Nephron (organoid): ENCODE measurements at regions not wholly inside any gene's neighbourhood (a gene's known extent, or its start where the extent isn't known, plus 50 kb on each side); places are given as distances from the start of the nearest gene placed in this dataset.

Source experiments
- H3K27ac Mint-ChIP-seq, 3 experiments: 2 replicates each; pipeline ENCODE4 v1.8.0; 2020; ENCODE audit warnings: mixed read lengths in 3 of 3, mild to moderate bottlenecking in 2 of 3, moderate library complexity in 1 of 3
- H3K27me3 Mint-ChIP-seq: 2 replicates; pipeline ENCODE4 v1.8.0; 2021; ENCODE audit warnings: low read depth, mild to moderate bottlenecking, moderate library complexity, mixed read lengths
- H3K36me3 Mint-ChIP-seq: 2 replicates; pipeline ENCODE4 v1.8.0; 2020; ENCODE audit warnings: low read depth, mixed read lengths
- H3K4me1 Mint-ChIP-seq: 2 replicates; pipeline ENCODE4 v1.8.0; 2020; ENCODE audit warnings: mixed read lengths
- H3K4me3 Mint-ChIP-seq, 3 experiments: 2 replicates each; pipeline ENCODE4 v1.8.0; 2020; ENCODE audit warnings: mild to moderate bottlenecking in 3 of 3, mixed read lengths in 3 of 3, moderate library complexity in 2 of 3
- H3K9me3 Mint-ChIP-seq: 2 replicates; pipeline ENCODE4 v1.8.0; 2020; ENCODE audit warnings: mixed read lengths
- CTCF ChIP-seq, 3 experiments: fragments of 200-600 bp; sonication (generic); IDR thresholded peaks; one replicate each; pipeline ENCODE4 v1.5.0; 2021; ENCODE audit warnings: antibody characterized with exemption in 3 of 3; ENCODE audit not compliant: unreplicated experiment in 3 of 3

GRCh38 chr10:21097926-21098355 is 200.8 kb upstream of the NEBL start:
- Mint-ChIP-seq H3K27me3 (no peaks in the 10 kb centered on the region), H3K27ac (no peak overlapping the region), H3K4me3 (no peak overlapping the region), H3K9me3 (no peaks in the 10 kb centered on the region), H3K4me1 (peaks cover 17% of the 10 kb centered on the region), H3K36me3 (no peaks in the 10 kb centered on the region)
- TF ChIP-seq CTCF (IDR thresholded peaks at IDR 0.05; ENCODE audit: unreplicated experiment in 3 of 3), result no peak

- H3K4me3 Mint-ChIP-seq, result no peak overlapping the region
- H3K27ac Mint-ChIP-seq, result no peak overlapping the region
Observed at GRCh38 chr10:21095494-21096055, 198.5 kb upstream of the NEBL start.

GRCh38 chr10:21095073-21095472 is 198.0 kb upstream of the NEBL start:
- Mint-ChIP-seq H3K4me3 (no peak overlapping the region), H3K4me1 (peaks cover 8% of the 10 kb centered on the region), H3K9me3 (no peaks in the 10 kb centered on the region), H3K27ac (no peak overlapping the region), H3K27me3 (no peaks in the 10 kb centered on the region), H3K36me3 (no peaks in the 10 kb centered on the region)
- TF ChIP-seq CTCF (IDR thresholded peaks at IDR 0.05; ENCODE audit: unreplicated experiment in 3 of 3), result no peak

More at GRCh38 chr10:21095494-21096055, 198.5 kb upstream of the NEBL start:
- Mint-ChIP-seq H3K27me3 (no peaks in the 10 kb centered on the region), H3K9me3 (no peaks in the 10 kb centered on the region), H3K4me1 (peaks cover 13% of the 10 kb centered on the region), H3K36me3 (no peaks in the 10 kb centered on the region)
- TF ChIP-seq CTCF (IDR thresholded peaks at IDR 0.05; ENCODE audit: unreplicated experiment in 3 of 3), result no peak

GRCh38 chr10:21092683-21093524 is 195.8 kb upstream of the NEBL start:
- Mint-ChIP-seq H3K4me1 (no peaks in the 10 kb centered on the region), H3K27me3 (no peaks in the 10 kb centered on the region), H3K36me3 (no peaks in the 10 kb centered on the region), H3K27ac (no peak overlapping the region), H3K9me3 (no peaks in the 10 kb centered on the region), H3K4me3 (no peak overlapping the region)
- TF ChIP-seq CTCF (IDR thresholded peaks at IDR 0.05; ENCODE audit: unreplicated experiment in 3 of 3), result no peak

GRCh38 chr10:21090609-21091082 is 193.5 kb upstream of the NEBL start:
- H3K4me3 Mint-ChIP-seq, result no peak overlapping the region
- H3K27me3 Mint-ChIP-seq, result no peaks in the 10 kb centered on the region
- peaks cover 5% of the 10 kb centered on the region for H3K36me3 Mint-ChIP-seq

More at GRCh38 chr10:21090609-21091082, 193.5 kb upstream of the NEBL start:
- H3K27ac Mint-ChIP-seq, result no peak overlapping the region
- no peaks in the 10 kb centered on the region for H3K4me1 Mint-ChIP-seq
- no peak for TF ChIP-seq CTCF (IDR thresholded peaks at IDR 0.05; ENCODE audit: unreplicated experiment in 3 of 3)
- no peaks in the 10 kb centered on the region for H3K9me3 Mint-ChIP-seq
